ENCODE measurements at regions not wholly inside any gene's neighbourhood (a gene's known extent, or its start where the extent isn't known, plus 50 kb on each side); places are given as distances from the start of the nearest gene placed in this dataset.

- TF ChIP-seq CTCF (conservative IDR thresholded peaks at IDR 0.05; ENCODE audit: low read depth, low read length) = no peak
- no peak for DNase-seq (ENCODE audit: low read depth)
- no peak overlapping the region for H3K4me3 ChIP-seq (ENCODE audit: low read depth, low read length)
These were observed 60.4 kb upstream of the POLG start for GRCh38 chr15:89395031-89395430.

GRCh38 chr15:89393056-89393455, 58.4 kb upstream of the POLG start:
- H3K4me3 ChIP-seq (ENCODE audit: low read depth, low read length) = no peak overlapping the region
- no peak for DNase-seq (ENCODE audit: low read depth)
- no peak for TF ChIP-seq CTCF (conservative IDR thresholded peaks at IDR 0.05; ENCODE audit: low read depth, low read length)

DNA sequence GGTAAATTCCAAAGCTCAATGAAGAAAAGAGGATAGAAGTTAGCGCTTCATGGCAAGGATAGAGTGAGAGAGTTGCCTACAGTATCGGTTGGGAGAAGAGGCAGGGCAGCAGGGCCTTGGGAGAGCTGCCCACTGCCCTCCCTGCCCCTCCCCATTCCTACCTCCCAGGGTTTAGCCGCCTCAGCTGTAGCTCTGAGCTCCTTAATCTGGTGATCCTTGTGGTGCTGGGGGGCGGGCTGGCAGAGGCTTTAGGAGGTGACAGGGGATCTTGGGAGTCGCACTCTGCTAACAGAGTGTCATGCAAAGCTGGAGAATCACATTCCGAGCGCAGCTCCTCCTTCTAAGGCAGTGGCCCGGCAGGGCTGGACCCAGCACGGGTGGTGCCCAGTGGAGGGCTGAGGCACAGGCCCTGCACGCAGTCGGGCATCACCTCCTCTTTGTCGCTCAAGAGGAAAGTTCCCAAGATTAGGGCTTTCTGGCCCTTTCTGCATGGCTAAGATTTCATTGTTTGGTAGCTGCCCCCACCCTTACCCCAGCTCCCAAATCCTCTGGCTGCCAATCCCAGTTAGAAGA, 57.1 kb upstream of the POLG start:
- H3K4me3 ChIP-seq (ENCODE audit: low read depth, low read length) = no peak overlapping the region
- no peak for DNase-seq (ENCODE audit: low read depth)
- no peak for TF ChIP-seq CTCF (conservative IDR thresholded peaks at IDR 0.05; ENCODE audit: low read depth, low read length)

DNA sequence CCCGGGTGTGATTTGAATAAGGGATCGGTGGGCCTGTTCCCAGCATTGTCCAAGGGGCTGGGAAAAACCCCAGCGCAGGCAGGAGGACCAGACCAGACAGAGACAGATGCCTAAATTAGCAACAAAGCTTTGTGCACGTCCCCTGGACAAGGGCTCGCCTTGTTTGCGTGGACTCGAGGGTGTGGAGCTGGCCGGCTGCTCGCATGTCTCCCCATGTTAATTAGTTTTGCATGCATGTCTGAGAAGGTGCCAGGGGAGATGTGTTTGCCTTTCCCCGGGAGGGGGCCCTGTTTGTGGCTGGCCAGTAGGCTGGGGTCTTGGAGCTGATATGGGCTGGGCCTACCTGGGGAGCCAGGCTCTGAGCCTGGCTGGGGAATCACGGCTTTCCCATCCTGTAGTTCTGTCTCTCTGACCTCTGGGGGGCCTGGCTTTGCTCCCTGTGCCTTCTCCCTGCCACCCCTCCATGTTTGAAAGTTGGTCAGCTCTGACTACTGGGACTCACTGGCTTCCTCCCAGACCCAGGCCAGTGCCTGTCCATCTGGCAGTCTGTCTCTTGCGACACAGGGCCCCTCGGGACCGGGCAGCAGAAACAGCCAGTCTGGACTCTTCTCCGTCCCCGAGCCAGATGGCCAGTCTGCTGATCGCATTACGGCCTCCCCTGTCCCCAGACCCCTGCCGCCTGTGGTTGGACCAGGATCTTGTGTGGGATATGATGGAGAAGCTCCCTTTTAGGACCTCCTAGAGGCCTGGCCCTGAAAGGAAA, 55.4 kb upstream of the POLG start:
- no peak for TF ChIP-seq CTCF (conservative IDR thresholded peaks at IDR 0.05; ENCODE audit: low read depth, low read length)
- no peak overlapping the region for H3K4me3 ChIP-seq (ENCODE audit: low read depth, low read length)
- DNase-seq (ENCODE audit: low read depth) = no peak

- no peak for TF ChIP-seq CTCF (conservative IDR thresholded peaks at IDR 0.05; ENCODE audit: low read depth, low read length)
- no peak overlapping the region for H3K4me3 ChIP-seq (ENCODE audit: low read depth, low read length)
- no peak for DNase-seq (ENCODE audit: low read depth)
These were observed 52.7 kb upstream of the POLG start for GRCh38 chr15:89387140-89387903.

DNA sequence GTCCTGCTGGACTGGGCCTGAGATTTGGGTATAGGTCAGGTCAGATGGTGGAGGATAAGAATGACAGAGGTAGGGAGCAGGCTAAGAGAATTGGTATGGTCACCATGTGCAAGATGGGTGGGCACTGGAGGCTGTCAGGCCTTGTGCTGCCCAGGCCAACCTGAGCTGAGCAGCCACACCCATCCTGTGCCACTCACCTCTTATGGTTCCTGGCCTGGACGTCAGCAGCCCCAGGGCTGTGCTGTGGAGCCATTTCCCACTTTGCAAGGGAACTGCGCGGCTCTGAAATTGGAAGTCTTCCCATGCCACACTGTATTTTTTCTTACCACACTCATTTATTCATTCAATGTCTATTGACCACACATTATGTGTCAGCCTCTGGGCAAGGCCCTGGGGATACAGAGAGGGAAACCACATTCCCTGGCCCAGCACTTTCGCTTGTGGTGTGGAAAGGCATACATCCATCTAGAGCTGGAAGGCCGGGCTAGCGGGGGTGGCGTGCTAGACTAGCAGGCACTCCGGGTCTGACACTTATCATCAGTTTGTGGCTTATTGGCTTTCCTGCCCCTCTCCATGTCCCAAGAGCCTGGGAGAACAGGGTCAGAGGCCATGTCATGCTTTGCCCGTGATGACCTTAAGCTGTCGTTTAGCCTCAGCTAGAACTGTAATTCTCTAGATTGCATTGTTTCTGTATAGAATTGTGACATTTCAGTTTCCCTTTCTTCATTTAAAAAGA, 51.1 kb upstream of the POLG start:
- H3K4me3 ChIP-seq (ENCODE audit: low read depth, low read length) = no peak overlapping the region
- TF ChIP-seq CTCF (conservative IDR thresholded peaks at IDR 0.05; ENCODE audit: low read depth, low read length) = no peak
- no peak for DNase-seq (ENCODE audit: low read depth)

Data from choroid plexus epithelial cell (primary cell).